Vagina (tissue), 2 donors: ENCODE measurements at regions not wholly inside any gene's neighbourhood (a gene's known extent, or its start where the extent isn't known, plus 50 kb on each side); places are given as distances from the start of the nearest gene placed in this dataset.

Source experiments
- DNase-seq, 2 donors: peaks; one replicate each; pipeline ENCODE4 v3.0.0-alpha.2; 2017; ENCODE audit errors: extremely low spot score in 2 of 2
- H3K27ac ChIP-seq: fragments of 200-600 bp; sonication (generic); one replicate; pipeline ENCODE4 v1.5.1; 2019
- H3K27me3 ChIP-seq: fragments of 200-600 bp; sonication (generic); one replicate; pipeline ENCODE4 v1.5.1; 2019
- H3K36me3 ChIP-seq, 2 donors: fragments of 200-600 bp; sonication (generic); one replicate each; pipeline ENCODE4 v1.5.1; 2017 to 2019
- H3K4me1 ChIP-seq: fragments of 200-600 bp; sonication (generic); one replicate; pipeline ENCODE4 v1.5.1; 2019
- H3K4me3 ChIP-seq, 2 donors: fragments of 200-600 bp; sonication (generic); 1 replicate in 1 of 2; 2 replicates in 1 of 2; pipeline ENCODE4 v1.5.1; 2016 to 2019
- H3K9me3 ChIP-seq: fragments of 200-600 bp; sonication (generic); one replicate; pipeline ENCODE4 v1.5.1; 2019
- POLR2A ChIP-seq, 2 donors: fragments of 450-650 bp; IDR thresholded peaks; one replicate each; pipeline ENCODE4 v1.6.1; 2017; ENCODE audit warnings: antibody characterized with exemption in 2 of 2, mild to moderate bottlenecking in 2 of 2, moderate library complexity in 2 of 2
- POLR2AphosphoS5 ChIP-seq, 2 donors: sonication (generic); formaldehyde crosslinking; IDR thresholded peaks; one replicate each; pipeline ENCODE4 v1.9.0; 2017; ENCODE audit warnings: antibody characterized with exemption in 2 of 2, mild to moderate bottlenecking in 2 of 2, low read depth in 1 of 2; ENCODE audit not compliant: insufficient read depth in 1 of 2
- intact Hi-C: fragments of 100-400 bp; cut with DNase I; formaldehyde crosslinking; loops from one replicate; pipeline ENCODE4 v1.15.1; 2023
- TF ChIP-seq, protein P1 (sequence below), 3 experiments: fragments of 450-650 bp in 2 of 3; fragments of 200-600 bp in 1 of 3; sonication (generic) in 1 of 3; IDR thresholded peaks; one replicate each; pipeline ENCODE4 v1.5.1; 2017 to 2019; ENCODE audit warnings: antibody characterized with exemption in 3 of 3, mild to moderate bottlenecking in 2 of 3, moderate library complexity in 2 of 3

DNA sequence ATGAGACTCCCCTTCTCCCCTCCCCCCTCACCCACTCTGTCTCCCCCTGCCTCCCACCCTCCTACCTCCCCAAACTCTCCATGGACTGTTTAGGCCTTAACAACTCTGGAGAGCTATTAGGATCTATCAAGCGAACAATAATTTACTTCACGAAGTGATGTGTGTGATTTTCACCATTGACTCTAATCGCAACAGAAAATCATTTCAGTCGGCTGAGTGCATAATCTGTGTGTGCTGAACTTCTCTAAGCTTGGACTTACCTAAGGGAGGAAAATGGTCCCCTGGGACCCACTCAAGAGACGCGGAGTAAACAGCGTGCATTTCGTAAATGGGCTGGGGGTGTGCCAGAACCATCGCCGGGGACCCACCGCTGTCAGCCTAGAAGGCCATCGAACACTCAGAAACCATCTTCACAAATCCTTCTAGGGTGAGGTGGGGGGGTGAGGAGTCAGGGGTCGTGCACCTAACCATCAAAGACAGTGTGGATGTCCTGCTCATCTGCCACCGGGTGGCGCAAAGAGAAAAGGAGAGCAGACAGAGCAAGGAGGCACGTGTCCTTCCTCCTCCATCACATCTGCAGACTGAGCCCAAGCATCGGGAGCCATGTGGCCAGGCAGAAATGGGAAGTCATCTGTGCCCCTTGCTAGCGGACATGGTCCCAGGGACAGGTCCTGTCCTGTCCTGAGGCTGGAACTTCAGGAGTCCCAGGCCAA lies 62.1 kb upstream of the NUP50 start:
- H3K27me3 ChIP-seq = no peaks in the 10 kb centered on the region
- no peak overlapping the region for H3K27ac ChIP-seq
- DNase-seq = no peak
- no peaks in the 10 kb centered on the region for H3K36me3 ChIP-seq
- no peak overlapping the region for H3K4me3 ChIP-seq
- no peaks in the 10 kb centered on the region for H3K9me3 ChIP-seq
- intact Hi-C loops = no loop called here
- H3K4me1 ChIP-seq = no peaks in the 10 kb centered on the region
- TF ChIP-seq, protein P1, sequence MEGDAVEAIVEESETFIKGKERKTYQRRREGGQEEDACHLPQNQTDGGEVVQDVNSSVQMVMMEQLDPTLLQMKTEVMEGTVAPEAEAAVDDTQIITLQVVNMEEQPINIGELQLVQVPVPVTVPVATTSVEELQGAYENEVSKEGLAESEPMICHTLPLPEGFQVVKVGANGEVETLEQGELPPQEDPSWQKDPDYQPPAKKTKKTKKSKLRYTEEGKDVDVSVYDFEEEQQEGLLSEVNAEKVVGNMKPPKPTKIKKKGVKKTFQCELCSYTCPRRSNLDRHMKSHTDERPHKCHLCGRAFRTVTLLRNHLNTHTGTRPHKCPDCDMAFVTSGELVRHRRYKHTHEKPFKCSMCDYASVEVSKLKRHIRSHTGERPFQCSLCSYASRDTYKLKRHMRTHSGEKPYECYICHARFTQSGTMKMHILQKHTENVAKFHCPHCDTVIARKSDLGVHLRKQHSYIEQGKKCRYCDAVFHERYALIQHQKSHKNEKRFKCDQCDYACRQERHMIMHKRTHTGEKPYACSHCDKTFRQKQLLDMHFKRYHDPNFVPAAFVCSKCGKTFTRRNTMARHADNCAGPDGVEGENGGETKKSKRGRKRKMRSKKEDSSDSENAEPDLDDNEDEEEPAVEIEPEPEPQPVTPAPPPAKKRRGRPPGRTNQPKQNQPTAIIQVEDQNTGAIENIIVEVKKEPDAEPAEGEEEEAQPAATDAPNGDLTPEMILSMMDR (IDR thresholded peaks at IDR 0.05) = peak in 1 of 3 experiments; percentile 70
- TF ChIP-seq POLR2A (IDR thresholded peaks at IDR 0.05) (no peak), POLR2AphosphoS5 (IDR thresholded peaks at IDR 0.05; ENCODE audit: insufficient read depth in 1 of 2, low read depth in 1 of 2) (peak in 1 of 2 donors; percentile 11)

DNA sequence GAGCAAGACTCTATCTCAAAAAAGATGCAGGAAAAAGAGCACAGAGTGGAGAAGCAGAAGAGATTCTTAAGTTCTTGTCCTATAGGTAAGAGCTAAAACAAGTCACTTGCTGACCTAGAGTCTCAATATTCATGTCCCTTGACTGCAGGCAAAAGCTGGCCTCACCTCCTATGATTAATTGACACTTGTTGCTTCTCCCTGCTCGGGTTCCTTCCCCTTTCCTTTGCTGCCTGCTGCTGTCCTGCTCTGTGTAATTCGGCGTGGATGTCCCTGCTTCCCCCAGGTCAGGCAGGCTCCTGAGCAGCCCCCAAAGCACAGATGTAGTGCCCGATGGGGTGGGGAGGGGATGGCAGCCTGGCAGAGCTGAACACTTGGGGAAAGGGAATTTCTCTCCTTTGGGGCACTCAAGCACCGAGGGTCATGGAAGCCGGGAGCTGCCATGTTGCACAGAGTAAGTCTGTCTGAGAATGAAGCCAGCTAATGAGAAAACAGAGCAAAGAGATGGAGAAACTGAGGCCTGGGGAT lies 60.8 kb upstream of the NUP50 start:
- Histone ChIP-seq H3K9me3 (no peaks in the 10 kb centered on the region), H3K27me3 (no peaks in the 10 kb centered on the region), H3K27ac (no peak overlapping the region), H3K4me1 (no peaks in the 10 kb centered on the region), H3K4me3 (no peak overlapping the region), H3K36me3 (no peaks in the 10 kb centered on the region)
- TF ChIP-seq, protein P1 (IDR thresholded peaks at IDR 0.05) = no peak
- TF ChIP-seq POLR2AphosphoS5 (IDR thresholded peaks at IDR 0.05; ENCODE audit: insufficient read depth in 1 of 2, low read depth in 1 of 2) (no peak), POLR2A (IDR thresholded peaks at IDR 0.05) (no peak)
- no peak for DNase-seq
- intact Hi-C loops = no loop called here

DNA sequence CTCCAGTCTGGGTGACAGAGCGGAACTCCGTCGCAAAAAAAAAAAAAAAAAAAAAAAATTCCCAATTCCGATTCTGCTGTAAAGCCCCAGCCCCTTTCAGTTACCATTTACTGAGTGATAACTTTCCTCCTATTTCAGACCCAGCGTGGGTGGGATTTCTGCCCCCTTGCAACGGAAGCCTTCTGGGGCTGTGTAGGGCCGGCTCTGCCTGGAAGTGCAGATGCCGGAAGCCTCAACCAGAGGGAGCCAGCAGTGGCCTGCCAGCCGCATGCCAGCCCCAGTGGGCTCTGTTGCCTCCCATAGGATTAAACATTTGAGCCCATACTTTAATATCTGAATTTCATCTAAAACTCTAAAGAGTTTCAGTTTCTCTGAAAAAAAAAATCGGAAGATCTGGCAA lies 60.0 kb upstream of the NUP50 start:
- TF ChIP-seq POLR2AphosphoS5 (IDR thresholded peaks at IDR 0.05; ENCODE audit: insufficient read depth in 1 of 2, low read depth in 1 of 2) (no peak), POLR2A (IDR thresholded peaks at IDR 0.05) (no peak)
- TF ChIP-seq, protein P1 (IDR thresholded peaks at IDR 0.05) = no peak
- no peaks in the 10 kb centered on the region for H3K27me3 ChIP-seq
- no peaks in the 10 kb centered on the region for H3K9me3 ChIP-seq
- H3K4me3 ChIP-seq = no peak overlapping the region
- DNase-seq = no peak
- no peaks in the 10 kb centered on the region for H3K36me3 ChIP-seq
- H3K4me1 ChIP-seq = no peaks in the 10 kb centered on the region
- no peak overlapping the region for H3K27ac ChIP-seq
- intact Hi-C loops = no loop called here

DNA sequence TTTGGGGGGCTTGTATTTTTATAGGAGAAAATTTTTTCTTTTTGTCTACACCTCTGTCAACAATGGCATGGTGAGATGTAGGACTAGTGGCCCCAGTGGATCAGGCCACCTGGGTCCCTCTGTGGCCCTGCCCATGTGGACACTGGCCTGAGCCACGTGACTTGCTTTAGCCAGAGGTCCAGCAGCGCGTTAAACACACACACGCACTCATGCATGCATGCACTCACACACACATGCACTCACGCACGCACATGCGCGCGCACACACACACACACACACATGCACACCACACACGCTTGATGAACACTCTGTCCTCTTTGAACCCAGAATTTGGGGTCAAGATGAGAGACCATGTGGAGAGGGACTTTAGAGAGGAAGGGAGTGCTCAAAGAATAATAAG lies 59.4 kb upstream of the NUP50 start:
- H3K4me1 ChIP-seq = no peaks in the 10 kb centered on the region
- H3K9me3 ChIP-seq = no peaks in the 10 kb centered on the region
- no peak overlapping the region for H3K27ac ChIP-seq
- H3K4me3 ChIP-seq = no peak overlapping the region
- H3K36me3 ChIP-seq = no peaks in the 10 kb centered on the region
- DNase-seq = no peak
- TF ChIP-seq, protein P1 (IDR thresholded peaks at IDR 0.05) = no peak
- no peak for TF ChIP-seq POLR2AphosphoS5 (IDR thresholded peaks at IDR 0.05; ENCODE audit: insufficient read depth in 1 of 2, low read depth in 1 of 2)
- H3K27me3 ChIP-seq = no peaks in the 10 kb centered on the region
- intact Hi-C loops = no loop called here

DNA sequence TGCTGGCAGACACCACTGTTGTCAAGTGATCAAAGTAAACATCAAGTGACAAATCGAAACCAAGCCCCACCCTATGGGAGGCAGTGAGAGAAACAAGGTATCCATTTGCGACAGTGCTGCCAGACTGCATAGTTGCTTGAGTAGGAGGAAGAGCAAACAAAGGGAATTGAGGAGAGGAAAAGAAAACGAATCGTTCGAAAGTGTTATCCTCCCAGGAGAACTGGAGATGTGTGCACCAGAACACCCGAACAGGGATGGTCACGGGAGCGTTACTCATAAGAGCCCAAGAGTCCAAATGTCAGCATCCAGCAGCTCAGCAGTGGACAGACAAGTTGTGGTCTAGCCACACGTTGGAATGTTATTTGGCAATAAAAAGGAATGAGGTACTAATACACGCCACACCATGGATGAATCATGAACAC lies 58.4 kb upstream of the NUP50 start:
- intact Hi-C loops = no loop called here
- Histone ChIP-seq H3K36me3 (no peaks in the 10 kb centered on the region), H3K9me3 (no peaks in the 10 kb centered on the region), H3K4me3 (no peak overlapping the region), H3K4me1 (no peaks in the 10 kb centered on the region), H3K27me3 (no peaks in the 10 kb centered on the region), H3K27ac (no peak overlapping the region)
- TF ChIP-seq POLR2A (IDR thresholded peaks at IDR 0.05) = no peak
- TF ChIP-seq, protein P1 (IDR thresholded peaks at IDR 0.05) = no peak
- no peak for TF ChIP-seq POLR2AphosphoS5 (IDR thresholded peaks at IDR 0.05; ENCODE audit: insufficient read depth in 1 of 2, low read depth in 1 of 2)
- DNase-seq = no peak
